ENCODE measurements at regions not wholly inside any gene's neighbourhood (a gene's known extent, or its start where the extent isn't known, plus 50 kb on each side); places are given as distances from the start of the nearest gene placed in this dataset.

- Histone ChIP-seq H3F3A (ENCODE audit: insufficient read depth, low read length) (no peaks in the 10 kb centered on the region), H3K9ac (ENCODE audit: low read length) (no peak overlapping the region), H3K9me3 (replicated peaks; ENCODE audit: insufficient read depth, low read length) (no peaks in the 10 kb centered on the region), H2AFZ (ENCODE audit: low read length) (no peak overlapping the region), H3K4me1 (ENCODE audit: low read length) (no peaks in the 10 kb centered on the region), H3K79me2 (ENCODE audit: low read length) (no peaks in the 10 kb centered on the region), H3K27me3 (replicated peaks; ENCODE audit: insufficient read depth, low read length) (no peaks in the 10 kb centered on the region), H3K36me3 (replicated peaks; ENCODE audit: insufficient read depth, low read length) (no peaks in the 10 kb centered on the region), H3K9me2 (replicated peaks; ENCODE audit: insufficient read depth, low read length) (no peaks in the 10 kb centered on the region), H3K4me2 (ENCODE audit: low read depth, low read length) (no peak overlapping the region), H3K27ac (ENCODE audit: low read length) (no peak overlapping the region), H4K20me1 (ENCODE audit: insufficient read depth, low read length) (no peaks in the 10 kb centered on the region), H3K4me3 (ENCODE audit: low read length) (no peak overlapping the region)
- TF ChIP-seq EZH2phosphoT487 (IDR thresholded peaks at IDR 0.05; ENCODE audit: low read length) (no peak), EZH2 (optimal IDR thresholded peaks at IDR 0.05; ENCODE audit: low read depth, low read length) (no peak)
- TF ChIP-seq, protein P1, sequence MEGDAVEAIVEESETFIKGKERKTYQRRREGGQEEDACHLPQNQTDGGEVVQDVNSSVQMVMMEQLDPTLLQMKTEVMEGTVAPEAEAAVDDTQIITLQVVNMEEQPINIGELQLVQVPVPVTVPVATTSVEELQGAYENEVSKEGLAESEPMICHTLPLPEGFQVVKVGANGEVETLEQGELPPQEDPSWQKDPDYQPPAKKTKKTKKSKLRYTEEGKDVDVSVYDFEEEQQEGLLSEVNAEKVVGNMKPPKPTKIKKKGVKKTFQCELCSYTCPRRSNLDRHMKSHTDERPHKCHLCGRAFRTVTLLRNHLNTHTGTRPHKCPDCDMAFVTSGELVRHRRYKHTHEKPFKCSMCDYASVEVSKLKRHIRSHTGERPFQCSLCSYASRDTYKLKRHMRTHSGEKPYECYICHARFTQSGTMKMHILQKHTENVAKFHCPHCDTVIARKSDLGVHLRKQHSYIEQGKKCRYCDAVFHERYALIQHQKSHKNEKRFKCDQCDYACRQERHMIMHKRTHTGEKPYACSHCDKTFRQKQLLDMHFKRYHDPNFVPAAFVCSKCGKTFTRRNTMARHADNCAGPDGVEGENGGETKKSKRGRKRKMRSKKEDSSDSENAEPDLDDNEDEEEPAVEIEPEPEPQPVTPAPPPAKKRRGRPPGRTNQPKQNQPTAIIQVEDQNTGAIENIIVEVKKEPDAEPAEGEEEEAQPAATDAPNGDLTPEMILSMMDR (IDR thresholded peaks at IDR 0.05; ENCODE audit: low read length), result no peak
- DNase-seq, result no peak
Measured at GRCh38 chr2:67218056-67218455, 179.1 kb upstream of the ETAA1 start.

DNA sequence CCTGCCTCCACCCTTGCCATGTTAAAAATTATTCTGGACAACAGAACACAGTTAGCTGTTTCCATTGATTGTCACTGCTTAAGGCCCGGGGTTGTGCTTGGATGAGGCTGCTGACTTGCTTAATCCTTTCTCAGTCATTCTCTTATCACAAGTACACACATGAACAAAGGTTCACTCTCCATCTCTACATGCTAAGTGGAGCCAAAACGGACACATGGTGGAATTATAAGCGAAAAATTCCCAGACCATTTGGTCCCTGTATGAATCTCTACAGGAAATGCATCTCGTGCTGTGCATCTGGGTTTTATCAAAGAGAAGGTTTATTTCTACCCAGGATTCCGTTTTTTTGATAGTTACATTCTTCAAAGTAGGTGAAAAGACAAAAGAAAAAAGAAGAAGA is 177.5 kb upstream of the ETAA1 start:
- TF ChIP-seq EZH2 (optimal IDR thresholded peaks at IDR 0.05; ENCODE audit: low read depth, low read length) (no peak), EZH2phosphoT487 (IDR thresholded peaks at IDR 0.05; ENCODE audit: low read length) (no peak)
- TF ChIP-seq, protein P1 (IDR thresholded peaks at IDR 0.05; ENCODE audit: low read length), result no peak
- no peaks in the 10 kb centered on the region for H3K36me3 ChIP-seq (replicated peaks; ENCODE audit: insufficient read depth, low read length)
- no peaks in the 10 kb centered on the region for H3K9me2 ChIP-seq (replicated peaks; ENCODE audit: insufficient read depth, low read length)
- no peak overlapping the region for H3K4me3 ChIP-seq (ENCODE audit: low read length)
- no peak for DNase-seq
- no peak overlapping the region for H3K27ac ChIP-seq (ENCODE audit: low read length)
- H2AFZ ChIP-seq (ENCODE audit: low read length), result no peak overlapping the region
- no peaks in the 10 kb centered on the region for H3K79me2 ChIP-seq (ENCODE audit: low read length)
- no peaks in the 10 kb centered on the region for H3K9me3 ChIP-seq (replicated peaks; ENCODE audit: insufficient read depth, low read length)
- no peaks in the 10 kb centered on the region for H3K27me3 ChIP-seq (replicated peaks; ENCODE audit: insufficient read depth, low read length)
- H3K4me1 ChIP-seq (ENCODE audit: low read length), result no peaks in the 10 kb centered on the region
- H3K4me2 ChIP-seq (ENCODE audit: low read depth, low read length), result no peak overlapping the region
- H3K9ac ChIP-seq (ENCODE audit: low read length), result no peak overlapping the region
- no peaks in the 10 kb centered on the region for H4K20me1 ChIP-seq (ENCODE audit: insufficient read depth, low read length)
- H3F3A ChIP-seq (ENCODE audit: insufficient read depth, low read length), result no peaks in the 10 kb centered on the region

DNA sequence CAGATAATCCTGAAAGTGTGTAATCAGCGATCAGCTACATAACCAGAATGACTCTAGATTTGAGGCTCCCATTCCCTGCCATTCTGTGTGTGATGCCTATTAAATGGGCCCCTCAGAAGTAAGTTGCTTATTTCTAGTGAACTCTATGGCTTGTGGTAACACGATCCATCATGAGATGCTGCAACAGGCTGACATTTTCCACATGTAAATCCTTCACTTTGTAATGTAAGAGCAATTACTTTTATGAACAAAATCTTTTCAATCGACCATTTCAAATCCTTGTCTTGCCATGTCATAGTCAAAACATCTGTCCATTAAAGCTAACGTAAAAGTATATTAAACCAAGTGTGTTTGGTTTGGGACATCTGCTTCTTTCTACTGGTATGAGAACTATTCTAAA is 175.9 kb upstream of the ETAA1 start:
- no peaks in the 10 kb centered on the region for H3K27me3 ChIP-seq (replicated peaks; ENCODE audit: insufficient read depth, low read length)
- H3K79me2 ChIP-seq (ENCODE audit: low read length), result no peaks in the 10 kb centered on the region
- no peaks in the 10 kb centered on the region for H3F3A ChIP-seq (ENCODE audit: insufficient read depth, low read length)
- no peaks in the 10 kb centered on the region for H3K4me1 ChIP-seq (ENCODE audit: low read length)
- H2AFZ ChIP-seq (ENCODE audit: low read length), result no peak overlapping the region
- no peak overlapping the region for H3K9ac ChIP-seq (ENCODE audit: low read length)
- no peaks in the 10 kb centered on the region for H3K9me3 ChIP-seq (replicated peaks; ENCODE audit: insufficient read depth, low read length)
- no peak overlapping the region for H3K4me2 ChIP-seq (ENCODE audit: low read depth, low read length)
- no peaks in the 10 kb centered on the region for H4K20me1 ChIP-seq (ENCODE audit: insufficient read depth, low read length)
- no peak for TF ChIP-seq EZH2 (optimal IDR thresholded peaks at IDR 0.05; ENCODE audit: low read depth, low read length)
- TF ChIP-seq EZH2phosphoT487 (IDR thresholded peaks at IDR 0.05; ENCODE audit: low read length), result no peak
- TF ChIP-seq, protein P1 (IDR thresholded peaks at IDR 0.05; ENCODE audit: low read length), result no peak
- H3K9me2 ChIP-seq (replicated peaks; ENCODE audit: insufficient read depth, low read length), result no peaks in the 10 kb centered on the region
- no peak overlapping the region for H3K27ac ChIP-seq (ENCODE audit: low read length)
- no peak overlapping the region for H3K4me3 ChIP-seq (ENCODE audit: low read length)
- H3K36me3 ChIP-seq (replicated peaks; ENCODE audit: insufficient read depth, low read length), result no peaks in the 10 kb centered on the region
- DNase-seq, result no peak

Data from MM.1S (cell line).